Fibroblast of mammary gland (primary cell): ENCODE measurements at regions not wholly inside any gene's neighbourhood (a gene's known extent, or its start where the extent isn't known, plus 50 kb on each side); places are given as distances from the start of the nearest gene placed in this dataset.
A peak's percentile ranks its signal among the peaks of the same experiment; 100 is the strongest.

Experiments used
- DNase-seq: peaks from one replicate; pipeline ENCODE4 v3.0.0-alpha.2; 2010; ENCODE audit warnings: low read depth
- H3K4me3 ChIP-seq: 2 replicates; pipeline ENCODE4 v1.5.1; 2011; ENCODE audit warnings: low read depth, mild to moderate bottlenecking, low read length, moderate library complexity; ENCODE audit not compliant: control insufficient read depth
- TF ChIP-seq, protein P1 (sequence below): conservative IDR thresholded peaks from 2 replicates; pipeline ENCODE4 v1.5.1; 2011; ENCODE audit warnings: low read depth, low read length, inconsistent platforms; ENCODE audit not compliant: control insufficient read depth, insufficient read depth

DNA sequence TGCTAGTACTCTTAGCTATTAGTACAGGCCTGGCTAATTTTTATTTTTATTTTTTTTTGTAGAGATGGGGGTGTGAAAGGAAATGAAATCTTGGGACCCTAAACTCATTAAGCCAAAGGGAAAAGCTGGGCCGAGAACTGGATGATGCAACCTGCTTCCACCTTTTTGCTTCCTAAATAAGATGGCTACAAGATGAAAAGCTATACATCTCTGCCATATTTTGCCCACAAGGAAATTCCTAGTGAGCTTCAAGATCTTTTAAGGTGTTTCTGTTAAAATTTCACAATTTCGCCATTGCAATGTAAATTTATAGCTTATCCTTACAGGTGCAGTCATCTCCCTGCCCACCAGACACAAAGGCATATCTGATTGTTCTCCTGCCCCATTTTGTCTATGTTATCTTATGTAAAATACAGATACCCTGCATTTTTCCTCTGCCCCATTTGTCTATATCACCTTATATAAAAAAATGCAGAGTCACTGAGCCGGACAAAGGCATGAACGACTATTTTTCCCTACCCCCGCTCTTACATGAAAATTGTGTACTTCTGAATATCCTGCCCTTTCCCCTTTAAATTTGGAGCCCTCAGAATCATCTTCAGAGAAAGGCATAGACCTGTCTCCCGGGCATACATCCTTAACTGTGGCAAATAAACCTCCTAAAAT, 112.0 kb upstream of the SLC38A2 start:
- TF ChIP-seq, protein P1, sequence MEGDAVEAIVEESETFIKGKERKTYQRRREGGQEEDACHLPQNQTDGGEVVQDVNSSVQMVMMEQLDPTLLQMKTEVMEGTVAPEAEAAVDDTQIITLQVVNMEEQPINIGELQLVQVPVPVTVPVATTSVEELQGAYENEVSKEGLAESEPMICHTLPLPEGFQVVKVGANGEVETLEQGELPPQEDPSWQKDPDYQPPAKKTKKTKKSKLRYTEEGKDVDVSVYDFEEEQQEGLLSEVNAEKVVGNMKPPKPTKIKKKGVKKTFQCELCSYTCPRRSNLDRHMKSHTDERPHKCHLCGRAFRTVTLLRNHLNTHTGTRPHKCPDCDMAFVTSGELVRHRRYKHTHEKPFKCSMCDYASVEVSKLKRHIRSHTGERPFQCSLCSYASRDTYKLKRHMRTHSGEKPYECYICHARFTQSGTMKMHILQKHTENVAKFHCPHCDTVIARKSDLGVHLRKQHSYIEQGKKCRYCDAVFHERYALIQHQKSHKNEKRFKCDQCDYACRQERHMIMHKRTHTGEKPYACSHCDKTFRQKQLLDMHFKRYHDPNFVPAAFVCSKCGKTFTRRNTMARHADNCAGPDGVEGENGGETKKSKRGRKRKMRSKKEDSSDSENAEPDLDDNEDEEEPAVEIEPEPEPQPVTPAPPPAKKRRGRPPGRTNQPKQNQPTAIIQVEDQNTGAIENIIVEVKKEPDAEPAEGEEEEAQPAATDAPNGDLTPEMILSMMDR: no peak
- no peak overlapping the region for H3K4me3 ChIP-seq
- no peak for DNase-seq

DNA sequence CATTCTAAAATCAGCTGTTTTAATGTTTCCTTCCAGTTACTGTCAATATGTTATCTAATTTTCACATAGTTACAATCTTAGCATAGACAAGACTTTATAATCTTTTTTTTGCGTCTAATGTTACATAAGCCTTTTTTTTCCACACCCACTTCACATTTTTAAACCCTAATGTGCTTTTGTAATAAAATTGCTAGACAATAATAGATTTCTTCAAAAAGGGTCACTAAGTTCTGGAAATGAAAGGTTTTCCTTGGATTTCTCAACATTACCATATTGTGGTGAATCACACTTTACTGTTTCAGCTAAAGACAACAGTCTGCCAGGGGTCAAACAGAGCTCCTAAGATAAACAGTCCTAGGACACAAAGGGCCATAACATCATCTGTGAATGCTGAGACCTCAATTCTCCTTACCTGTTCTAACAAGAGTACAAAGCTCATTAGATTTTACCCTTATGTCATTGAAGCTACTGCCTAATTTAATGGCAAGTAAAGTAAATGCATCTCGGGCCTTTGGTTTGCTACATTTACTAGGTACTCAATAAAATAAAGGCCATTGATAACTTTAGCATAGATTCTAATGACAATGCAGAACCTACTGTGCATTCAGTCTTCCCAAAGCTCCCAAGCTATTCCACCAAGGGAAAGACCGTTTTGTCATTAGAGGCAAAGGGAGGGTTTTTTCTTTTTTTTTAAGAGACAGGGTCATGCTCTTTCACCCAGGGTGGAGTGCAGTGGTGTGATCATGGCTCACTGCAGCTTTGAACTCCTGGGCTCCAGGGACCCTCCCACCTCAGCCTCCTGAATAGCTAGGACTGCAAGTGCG, 111.2 kb upstream of the SLC38A2 start:
- no peak overlapping the region for H3K4me3 ChIP-seq
- TF ChIP-seq, protein P1: no peak
- peak; percentile 80 for DNase-seq

DNA sequence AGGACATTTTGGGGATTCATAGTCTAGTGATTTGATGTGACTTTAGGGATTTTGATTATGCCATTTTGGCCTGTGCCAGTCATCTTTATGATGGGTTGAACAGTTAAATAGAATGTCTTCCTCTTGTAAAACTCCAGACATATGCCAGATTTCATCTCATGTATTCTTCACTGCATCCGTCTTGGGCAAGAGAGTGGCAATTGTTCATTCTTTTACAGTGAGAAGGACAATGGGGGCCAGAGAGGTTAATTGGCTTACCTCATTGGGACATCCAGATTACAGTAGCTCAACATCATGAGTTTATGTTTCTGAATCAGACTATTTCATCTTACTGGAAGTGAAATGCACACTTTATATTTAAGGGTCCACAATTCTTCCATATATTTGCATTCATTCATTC, 108.2 kb upstream of the SLC38A2 start:
- no peak for DNase-seq
- H3K4me3 ChIP-seq: no peak overlapping the region
- TF ChIP-seq, protein P1: no peak

DNA sequence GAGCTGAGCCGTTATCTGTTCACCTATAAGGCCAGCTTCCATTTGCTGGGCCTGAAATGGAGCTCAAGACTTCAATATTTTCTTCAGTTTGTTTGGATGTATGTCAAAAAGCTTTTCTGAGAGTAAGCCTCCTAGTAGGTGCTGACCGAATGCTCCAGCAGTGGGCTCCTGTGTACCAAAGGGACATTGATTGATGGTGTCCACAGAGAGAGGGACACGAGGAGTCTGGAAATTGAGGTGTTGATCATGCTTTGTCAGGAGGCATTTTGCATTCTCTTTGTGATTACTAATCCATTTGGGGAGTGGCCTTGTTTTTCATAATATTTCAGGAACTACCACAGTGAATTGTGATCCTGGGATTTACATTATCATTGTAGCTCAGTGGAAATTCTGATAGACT, 107.7 kb upstream of the SLC38A2 start:
- TF ChIP-seq, protein P1: no peak
- DNase-seq: no peak
- H3K4me3 ChIP-seq: no peak overlapping the region

DNA sequence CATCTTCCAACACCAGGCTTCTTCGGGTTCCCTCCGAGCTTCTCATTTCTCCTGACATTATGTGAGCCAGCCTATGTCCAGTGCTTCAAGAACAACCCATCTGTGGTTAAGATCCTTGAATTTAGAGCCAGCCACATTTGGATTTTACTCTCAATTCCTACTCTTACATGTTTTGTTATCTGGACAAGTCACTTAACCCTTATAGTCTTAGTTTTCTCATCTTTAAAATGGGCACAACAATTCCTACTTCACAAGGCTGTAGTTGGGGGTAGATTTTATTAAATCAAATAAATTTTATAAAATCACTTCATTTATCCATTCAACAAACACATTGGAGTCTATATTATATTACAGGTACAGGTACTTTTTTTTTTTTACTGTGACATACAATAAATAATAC, 105.5 kb upstream of the SLC38A2 start:
- TF ChIP-seq, protein P1: no peak
- no peak for DNase-seq
- no peak overlapping the region for H3K4me3 ChIP-seq

DNA sequence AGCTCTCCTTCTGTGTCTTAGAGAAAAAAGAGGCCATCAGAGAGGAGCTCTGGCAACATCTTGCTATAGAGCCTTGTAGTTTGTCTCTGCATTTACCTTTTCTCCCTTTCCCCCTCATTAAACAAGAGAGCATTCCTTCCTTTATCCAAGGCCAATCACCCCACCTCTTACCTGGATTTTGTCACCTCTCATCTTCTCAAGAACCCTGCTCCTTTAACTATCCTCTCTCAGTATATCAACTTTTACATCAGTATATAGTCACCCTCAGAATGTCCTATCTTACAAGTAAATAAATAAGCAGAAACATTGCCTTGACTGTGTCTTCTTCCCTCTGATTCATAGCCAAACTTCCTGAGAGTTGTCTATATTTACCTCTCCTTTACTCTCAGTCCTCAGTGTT, 105.0 kb upstream of the SLC38A2 start:
- TF ChIP-seq, protein P1: no peak
- no peak overlapping the region for H3K4me3 ChIP-seq
- DNase-seq: no peak
